Spleen (tissue), 11 donors: ENCODE measurements at regions not wholly inside any gene's neighbourhood (a gene's known extent, or its start where the extent isn't known, plus 50 kb on each side); places are given as distances from the start of the nearest gene placed in this dataset.

Source experiments
- DNase-seq: peaks from one replicate; pipeline ENCODE4 v3.0.0-alpha.2; 2020
- H3K27ac ChIP-seq, 8 donors: fragments of 200-600 bp; sonication (generic) in 7 of 8; 1 replicate in 4 of 8; 2 replicates in 4 of 8; pipeline versions ENCODE4 v1.5.0 to v1.8.0; 2016 to 2021; ENCODE audit warnings: inconsistent platforms in 4 of 8, mild to moderate bottlenecking in 4 of 8, moderate library complexity in 1 of 8
- H3K27me3 ChIP-seq, 7 donors: fragments of 200-600 bp; sonication (generic) in 6 of 7; replicated peaks in 1 of 7; 1 replicate in 4 of 7; 2 replicates in 3 of 7; pipeline versions ENCODE4 v1.5.0 to v1.8.0; 2016 to 2021; ENCODE audit warnings: inconsistent platforms in 3 of 7, mild to moderate bottlenecking in 1 of 7
- H3K36me3 ChIP-seq, 6 donors: fragments of 200-600 bp; sonication (generic) in 5 of 6; 1 replicate in 4 of 6; 2 replicates in 2 of 6; pipeline versions ENCODE4 v1.5.0 to v1.8.0; 2016 to 2021; ENCODE audit warnings: inconsistent platforms in 2 of 6
- H3K4me1 ChIP-seq, 6 donors: fragments of 200-600 bp; sonication (generic) in 5 of 6; 1 replicate in 3 of 6; 2 replicates in 3 of 6; pipeline versions ENCODE4 v1.5.0 to v1.8.0; 2016 to 2021; ENCODE audit warnings: inconsistent platforms in 3 of 6
- H3K4me3 ChIP-seq, 8 donors: fragments of 200-600 bp; sonication (generic) in 7 of 8; 1 replicate in 4 of 8; 2 replicates in 4 of 8; pipeline versions ENCODE4 v1.5.0 to v1.8.0; 2016 to 2021; ENCODE audit warnings: inconsistent platforms in 4 of 8, mild to moderate bottlenecking in 4 of 8, moderate library complexity in 2 of 8
- H3K9me3 ChIP-seq, 8 donors: fragments of 200-600 bp; sonication (generic) in 7 of 8; 1 replicate in 4 of 8; 2 replicates in 4 of 8; pipeline versions ENCODE4 v1.5.0 to v1.8.0; 2016 to 2021; ENCODE audit warnings: inconsistent platforms in 4 of 8
- CTCF ChIP-seq, 11 experiments: fragments of 200-600 bp in 7 of 11; fragments of 450-650 bp in 4 of 11; sonication (generic) in 4 of 11; IDR thresholded peaks in 8 of 11; conservative IDR thresholded peaks in 3 of 11; 1 replicate in 7 of 11; 2 replicates in 4 of 11; pipeline versions ENCODE4 v1.4.0 to v1.8.0; 2016 to 2021; ENCODE audit warnings: antibody characterized with exemption in 11 of 11, inconsistent platforms in 4 of 11, mild to moderate bottlenecking in 1 of 11
- POLR2A ChIP-seq, 3 donors: fragments of 450-650 bp; IDR thresholded peaks; one replicate each; pipeline ENCODE4 v1.5.1; 2017; ENCODE audit warnings: antibody characterized with exemption in 3 of 3, mild to moderate bottlenecking in 1 of 3
- POLR2AphosphoS5 ChIP-seq, 3 donors: sonication (generic); formaldehyde crosslinking; IDR thresholded peaks; one replicate each; pipeline ENCODE4 v1.5.1; 2017; ENCODE audit warnings: antibody characterized with exemption in 3 of 3
- WGBS, 5 donors: extraction: QIAGEN DNeasy Blood & Tissue Kit in 3 of 5; methylation state at CpG; one replicate each; pipeline versions ENCODE4 v1.1.5 to v1.1.7; 2013 to 2018; 5-methylcytosine and 5-hydroxymethylcytosine counted together
- intact Hi-C: fragments of 100-400 bp; cut with DNase I; formaldehyde crosslinking; loops from one replicate; pipeline ENCODE4 v1.15.0; 2023; ENCODE audit warnings: low total_unique reads
- donor health status: healthy with polysubstance abuse.
- donor health status: DM: no; HTN: no; CAD: no; lungs with moderate emphysema.
- donor health status: DM: no; HTN: no; CAD: no.
- donor health status: Bipolar disorder and iron deficiency.
- donor health status: healthy.
- donor health status: DM: no; HTN: no; CAD: no.
- donor health status: DM: yes; HTN: yes; CAD: no.

- H3K4me3 ChIP-seq = no peak overlapping the region
- peaks cover 0 to 7% (median 0%) of the 10 kb centered on the region in 7 donors for H3K27me3 ChIP-seq
- intact Hi-C loops = no loop called here
- no peaks in the 10 kb centered on the region for H3K9me3 ChIP-seq
- H3K36me3 ChIP-seq = no peaks in the 10 kb centered on the region
- TF ChIP-seq POLR2AphosphoS5 (IDR thresholded peaks at IDR 0.05) (no peak), POLR2A (IDR thresholded peaks at IDR 0.05) (no peak), CTCF (IDR thresholded peaks at IDR 0.05 in 8 of 11, conservative IDR thresholded peaks at IDR 0.05 in 3 of 11) (no peak)
- no peaks in the 10 kb centered on the region for H3K4me1 ChIP-seq
- DNase-seq = no peak
- no peak overlapping the region for H3K27ac ChIP-seq
- 47 to 74% (median 60%) methylated on average over 2 of the region's 2 CpGs for WGBS, 5 donors
Measured at GRCh38 chr6:47146431-47147174, 104.5 kb upstream of the ADGRF1 start.

DNA sequence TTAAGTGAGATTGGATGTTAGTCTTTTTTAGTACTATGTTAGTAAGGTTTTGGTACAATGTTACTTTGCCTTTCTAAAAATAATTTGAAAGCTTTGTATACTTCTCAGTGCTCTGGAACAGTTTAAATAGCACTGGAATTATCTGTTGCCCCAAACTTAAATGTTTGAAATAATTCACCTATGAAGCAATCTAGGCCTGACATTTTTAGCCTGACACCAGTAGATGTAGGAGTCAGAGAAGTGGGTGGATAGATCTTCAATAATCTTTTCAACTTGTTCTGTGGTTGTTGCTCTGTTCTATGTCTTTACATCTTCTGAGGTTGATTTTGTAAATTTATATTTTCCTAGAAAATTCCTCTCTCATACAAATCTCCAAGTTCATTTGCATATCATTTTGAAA lies 103.1 kb upstream of the ADGRF1 start:
- peaks cover 0 to 7% (median 0%) of the 10 kb centered on the region in 7 donors for H3K27me3 ChIP-seq
- TF ChIP-seq CTCF (IDR thresholded peaks at IDR 0.05 in 8 of 11, conservative IDR thresholded peaks at IDR 0.05 in 3 of 11) (no peak), POLR2A (IDR thresholded peaks at IDR 0.05) (no peak), POLR2AphosphoS5 (IDR thresholded peaks at IDR 0.05) (no peak)
- H3K27ac ChIP-seq = no peak overlapping the region
- intact Hi-C loops = no loop called here
- no peaks in the 10 kb centered on the region for H3K36me3 ChIP-seq
- H3K4me3 ChIP-seq = no peak overlapping the region
- DNase-seq = no peak
- H3K9me3 ChIP-seq = no peaks in the 10 kb centered on the region
- H3K4me1 ChIP-seq = no peaks in the 10 kb centered on the region

GRCh38 chr6:47144306-47144705 lies 102.2 kb upstream of the ADGRF1 start:
- Histone ChIP-seq H3K9me3 (no peaks in the 10 kb centered on the region), H3K4me3 (no peak overlapping the region), H3K4me1 (no peaks in the 10 kb centered on the region), H3K27ac (no peak overlapping the region), H3K27me3 (peaks cover 0 to 7% (median 0%) of the 10 kb centered on the region in 7 donors), H3K36me3 (no peaks in the 10 kb centered on the region)
- intact Hi-C loops = no loop called here
- TF ChIP-seq POLR2A (IDR thresholded peaks at IDR 0.05) (no peak), POLR2AphosphoS5 (IDR thresholded peaks at IDR 0.05) (no peak), CTCF (IDR thresholded peaks at IDR 0.05 in 8 of 11, conservative IDR thresholded peaks at IDR 0.05 in 3 of 11) (no peak)
- no peak for DNase-seq
- 59 to 84% (median 72%) methylated on average over 4 of the region's 4 CpGs for WGBS, 5 donors

- no peaks in the 10 kb centered on the region for H3K4me1 ChIP-seq
- no peak overlapping the region for H3K4me3 ChIP-seq
- intact Hi-C loops = no loop called here
- WGBS, 5 donors = 72 to 83% (median 78%) methylated on average over 2 of the region's 2 CpGs
- H3K9me3 ChIP-seq = no peaks in the 10 kb centered on the region
- H3K27me3 ChIP-seq = peaks cover 0 to 6% (median 0%) of the 10 kb centered on the region in 7 donors
- H3K27ac ChIP-seq = no peak overlapping the region
- DNase-seq = no peak
- no peaks in the 10 kb centered on the region for H3K36me3 ChIP-seq
- no peak for TF ChIP-seq POLR2AphosphoS5 (IDR thresholded peaks at IDR 0.05)
- no peak for TF ChIP-seq POLR2A (IDR thresholded peaks at IDR 0.05)
- no peak for TF ChIP-seq CTCF (IDR thresholded peaks at IDR 0.05 in 8 of 11, conservative IDR thresholded peaks at IDR 0.05 in 3 of 11)
Measured at GRCh38 chr6:47141963-47142362, 99.8 kb upstream of the ADGRF1 start.
